Mammary epithelial cell (primary cell): ENCODE measurements at regions not wholly inside any gene's neighbourhood (a gene's known extent, or its start where the extent isn't known, plus 50 kb on each side); places are given as distances from the start of the nearest gene placed in this dataset.
A peak's percentile ranks its signal among the peaks of the same experiment; 100 is the strongest.
"Not testable (repeated sequence)": the region's sequence is repeated elsewhere in the genome, so short reads cannot be mapped to it uniquely, and the experiment has no call there.

ENCODE experiments used
- EZH2 ChIP-seq: IDR thresholded peaks from 2 replicates; pipeline ENCODE4 v1.6.1; 2012; ENCODE audit warnings: low read length, inconsistent platforms, borderline replicate concordance
- TF ChIP-seq, protein P1 (sequence below), 2 donors: IDR thresholded peaks in 1 of 2; conservative IDR thresholded peaks in 1 of 2; 2 replicates each; pipeline ENCODE4 v1.5.1; 2011 to 2012; ENCODE audit warnings: inconsistent platforms in 2 of 2, low read length in 2 of 2, mild to moderate bottlenecking in 2 of 2, control low read depth in 1 of 2, low read depth in 1 of 2; ENCODE audit not compliant: insufficient read depth in 1 of 2; ENCODE audit errors: extremely low read depth in 1 of 2

DNA sequence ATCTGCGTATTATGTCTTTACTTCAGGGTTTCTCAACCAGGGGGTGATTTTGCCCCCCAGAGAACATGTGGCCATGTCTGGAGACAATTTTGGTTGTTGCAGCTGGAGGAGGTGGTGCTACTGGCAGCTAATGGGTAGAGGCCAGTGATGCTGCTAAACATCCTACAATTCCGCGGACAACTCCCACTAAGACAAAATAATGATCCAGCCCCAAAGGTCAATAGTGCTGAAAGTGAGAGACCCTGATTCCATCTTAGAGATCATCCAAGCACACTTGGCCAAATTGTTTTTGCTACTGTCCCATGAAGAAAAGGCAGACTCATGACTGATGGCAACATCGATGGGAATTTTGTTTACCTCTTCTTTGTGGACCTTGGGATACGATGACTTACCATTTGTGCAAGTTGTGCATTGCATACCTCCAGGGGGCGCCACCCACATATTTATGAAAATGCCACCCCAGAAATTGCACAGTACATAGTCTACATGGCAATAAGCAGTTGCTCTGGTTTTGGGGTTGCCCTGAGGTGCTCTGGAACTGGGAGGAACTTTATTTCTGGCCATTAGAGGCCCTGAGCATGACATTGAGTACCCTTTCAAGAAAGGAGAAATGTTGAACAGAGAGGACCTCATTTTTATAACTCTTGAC, 144.3 kb downstream of the UNC93B1 start:
- TF ChIP-seq, protein P1, sequence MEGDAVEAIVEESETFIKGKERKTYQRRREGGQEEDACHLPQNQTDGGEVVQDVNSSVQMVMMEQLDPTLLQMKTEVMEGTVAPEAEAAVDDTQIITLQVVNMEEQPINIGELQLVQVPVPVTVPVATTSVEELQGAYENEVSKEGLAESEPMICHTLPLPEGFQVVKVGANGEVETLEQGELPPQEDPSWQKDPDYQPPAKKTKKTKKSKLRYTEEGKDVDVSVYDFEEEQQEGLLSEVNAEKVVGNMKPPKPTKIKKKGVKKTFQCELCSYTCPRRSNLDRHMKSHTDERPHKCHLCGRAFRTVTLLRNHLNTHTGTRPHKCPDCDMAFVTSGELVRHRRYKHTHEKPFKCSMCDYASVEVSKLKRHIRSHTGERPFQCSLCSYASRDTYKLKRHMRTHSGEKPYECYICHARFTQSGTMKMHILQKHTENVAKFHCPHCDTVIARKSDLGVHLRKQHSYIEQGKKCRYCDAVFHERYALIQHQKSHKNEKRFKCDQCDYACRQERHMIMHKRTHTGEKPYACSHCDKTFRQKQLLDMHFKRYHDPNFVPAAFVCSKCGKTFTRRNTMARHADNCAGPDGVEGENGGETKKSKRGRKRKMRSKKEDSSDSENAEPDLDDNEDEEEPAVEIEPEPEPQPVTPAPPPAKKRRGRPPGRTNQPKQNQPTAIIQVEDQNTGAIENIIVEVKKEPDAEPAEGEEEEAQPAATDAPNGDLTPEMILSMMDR (conservative IDR thresholded peaks at IDR 0.05 in 1 of 2, IDR thresholded peaks at IDR 0.05 in 1 of 2; ENCODE audit: extremely low read depth in 1 of 2, insufficient read depth in 1 of 2, low read depth in 1 of 2, low read length in 2 of 2): peak in 1 of 2 donors; percentile 17
- not testable (repeated sequence) for TF ChIP-seq EZH2
